ENCODE measurements at regions not wholly inside any gene's neighbourhood (a gene's known extent, or its start where the extent isn't known, plus 50 kb on each side); places are given as distances from the start of the nearest gene placed in this dataset.

- TF ChIP-seq CTCF (conservative IDR thresholded peaks at IDR 0.05): no peak
- Mint-ChIP-seq H3K27me3 (ENCODE audit: low read depth) (peaks cover 4% of the 10 kb centered on the region), H3K4me3 (no peak overlapping the region), H3K4me1 (no peaks in the 10 kb centered on the region), H3K36me3 (ENCODE audit: low read depth) (no peaks in the 10 kb centered on the region), H3K9me3 (no peaks in the 10 kb centered on the region), H3K27ac (ENCODE audit: unreplicated experiment) (no peak overlapping the region)
- no peak for DNase-seq (ENCODE audit: low read depth, low spot score)
Measured at GRCh38 chr2:220513573-220514288, 886.3 kb downstream of the SLC4A3 start.

GRCh38 chr2:220521551-220521950 lies 894.1 kb downstream of the SLC4A3 start:
- Mint-ChIP-seq H3K9me3 (peaks cover 2% of the 10 kb centered on the region), H3K27ac (ENCODE audit: unreplicated experiment) (no peak overlapping the region), H3K4me1 (no peaks in the 10 kb centered on the region), H3K36me3 (ENCODE audit: low read depth) (peaks cover 3% of the 10 kb centered on the region), H3K4me3 (no peak overlapping the region), H3K27me3 (ENCODE audit: low read depth) (peaks cover 3% of the 10 kb centered on the region)
- TF ChIP-seq CTCF (conservative IDR thresholded peaks at IDR 0.05): no peak
- no peak for DNase-seq (ENCODE audit: low read depth, low spot score)

GRCh38 chr2:220528180-220528675 lies 900.8 kb downstream of the SLC4A3 start:
- no peak overlapping the region for H3K27ac Mint-ChIP-seq (ENCODE audit: unreplicated experiment)
- peaks cover 3% of the 10 kb centered on the region for H3K36me3 Mint-ChIP-seq (ENCODE audit: low read depth)
- H3K9me3 Mint-ChIP-seq: peaks cover 11% of the 10 kb centered on the region
- DNase-seq (ENCODE audit: low read depth, low spot score): no peak
- no peak overlapping the region for H3K4me3 Mint-ChIP-seq
- TF ChIP-seq CTCF (conservative IDR thresholded peaks at IDR 0.05): no peak
- no peaks in the 10 kb centered on the region for H3K4me1 Mint-ChIP-seq
- no peaks in the 10 kb centered on the region for H3K27me3 Mint-ChIP-seq (ENCODE audit: low read depth)

GRCh38 chr2:220531216-220531615 lies 903.8 kb downstream of the SLC4A3 start:
- Mint-ChIP-seq H3K9me3 (peaks cover 20% of the 10 kb centered on the region), H3K4me3 (no peak overlapping the region), H3K36me3 (ENCODE audit: low read depth) (peaks cover 4% of the 10 kb centered on the region), H3K27ac (ENCODE audit: unreplicated experiment) (no peak overlapping the region), H3K4me1 (no peaks in the 10 kb centered on the region), H3K27me3 (ENCODE audit: low read depth) (no peaks in the 10 kb centered on the region)
- TF ChIP-seq CTCF (conservative IDR thresholded peaks at IDR 0.05): no peak
- no peak for DNase-seq (ENCODE audit: low read depth, low spot score)

- H3K36me3 Mint-ChIP-seq (ENCODE audit: low read depth): peaks cover 4% of the 10 kb centered on the region
- H3K27me3 Mint-ChIP-seq (ENCODE audit: low read depth): no peaks in the 10 kb centered on the region
- peak; percentile 61 for TF ChIP-seq CTCF (conservative IDR thresholded peaks at IDR 0.05)
- peaks cover 23% of the 10 kb centered on the region for H3K9me3 Mint-ChIP-seq
- no peak for DNase-seq (ENCODE audit: low read depth, low spot score)
- no peaks in the 10 kb centered on the region for H3K4me1 Mint-ChIP-seq
- H3K27ac Mint-ChIP-seq (ENCODE audit: unreplicated experiment): no peak overlapping the region
- no peak overlapping the region for H3K4me3 Mint-ChIP-seq
Measured at GRCh38 chr2:220533485-220533884, 906.1 kb downstream of the SLC4A3 start.
